Medulla oblongata (tissue), 1 donor: ENCODE measurements at regions not wholly inside any gene's neighbourhood (a gene's known extent, or its start where the extent isn't known, plus 50 kb on each side); places are given as distances from the start of the nearest gene placed in this dataset.
"Not testable (repeated sequence)": the region's sequence is repeated elsewhere in the genome, so short reads cannot be mapped to it uniquely, and the experiment has no call there.

ENCODE experiments used
- DNase-seq: peaks from one replicate; pipeline ENCODE4 v3.0.0-alpha.2; 2015; ENCODE audit errors: extremely low spot score

DNA sequence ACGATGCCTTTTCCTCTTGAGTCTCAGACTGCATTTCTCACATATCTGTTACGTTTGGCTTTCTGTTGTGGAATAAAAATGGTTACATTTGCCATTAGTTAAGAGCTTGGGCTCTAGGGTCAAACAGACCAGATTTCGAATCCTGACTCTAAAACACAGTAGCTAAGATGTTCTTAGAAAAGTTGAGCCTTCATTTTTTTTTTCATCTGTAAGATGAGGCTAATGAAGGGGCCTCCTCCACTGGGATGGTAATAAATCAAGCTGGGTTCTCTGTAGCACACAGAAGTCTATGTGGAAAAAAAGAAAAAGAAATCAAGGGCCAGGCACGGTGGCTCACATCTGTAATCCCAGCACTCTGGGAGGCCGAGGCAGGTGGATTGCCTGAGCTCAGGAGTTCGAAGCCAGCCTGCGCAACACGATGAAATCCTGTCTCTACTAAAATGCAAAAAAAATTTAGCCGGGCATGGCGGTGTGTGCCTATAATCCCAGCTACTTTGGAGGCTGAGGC is 49.9 kb upstream of the CAPRIN1 start:
- DNase-seq: no peak

DNA sequence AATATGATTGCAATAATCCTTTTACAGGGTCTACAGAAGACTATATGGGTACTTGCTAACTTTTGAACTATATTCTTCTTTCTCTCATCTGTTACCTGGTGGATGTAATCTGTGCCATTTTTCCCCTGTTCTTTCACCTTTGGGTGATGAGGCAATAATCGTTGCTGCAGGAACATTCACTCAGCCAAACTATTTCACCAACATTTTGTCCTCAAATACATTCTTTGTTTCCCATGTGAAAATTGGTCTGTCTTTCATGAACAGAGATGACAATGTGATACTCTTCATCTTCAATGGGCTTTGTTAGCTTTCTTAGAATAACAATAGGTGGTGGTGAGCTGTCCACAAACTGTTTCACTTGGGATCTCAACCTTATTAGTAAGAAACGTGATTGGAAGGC is 52.1 kb upstream of the CAPRIN1 start:
- DNase-seq: no peak

DNA sequence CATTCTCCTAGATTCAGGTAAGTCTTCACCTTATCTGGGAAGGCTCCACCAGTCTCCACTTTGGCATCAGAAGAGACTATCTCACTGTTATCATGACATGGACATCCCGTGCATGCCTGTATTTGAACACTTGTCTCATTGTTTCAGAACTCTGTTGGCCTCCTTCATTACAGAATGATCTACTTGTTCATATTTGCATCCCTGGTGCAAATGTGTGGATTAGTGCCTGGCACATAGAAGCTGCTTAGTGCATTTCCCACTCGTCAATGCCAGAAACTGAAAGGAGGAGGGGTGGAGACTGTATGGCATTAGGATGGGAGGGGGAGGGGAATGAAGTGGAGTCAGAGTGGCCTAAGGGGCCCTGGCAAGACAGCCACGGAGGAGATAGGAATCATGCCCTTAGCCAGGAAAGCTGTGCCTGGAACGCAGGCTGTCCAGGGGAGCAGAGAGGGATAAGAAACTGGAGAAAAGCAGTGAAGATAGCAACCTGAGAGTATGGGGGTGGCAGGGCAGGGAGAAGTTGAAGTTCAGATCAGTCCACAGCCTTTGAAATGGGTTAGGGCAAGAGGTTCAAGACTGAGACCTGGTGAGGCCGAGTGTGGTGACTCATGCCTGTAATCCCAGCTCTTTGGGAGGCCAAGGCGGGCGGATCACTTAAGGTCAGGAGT is 53.8 kb upstream of the CAPRIN1 start:
- peak; percentile 26 for DNase-seq

DNA sequence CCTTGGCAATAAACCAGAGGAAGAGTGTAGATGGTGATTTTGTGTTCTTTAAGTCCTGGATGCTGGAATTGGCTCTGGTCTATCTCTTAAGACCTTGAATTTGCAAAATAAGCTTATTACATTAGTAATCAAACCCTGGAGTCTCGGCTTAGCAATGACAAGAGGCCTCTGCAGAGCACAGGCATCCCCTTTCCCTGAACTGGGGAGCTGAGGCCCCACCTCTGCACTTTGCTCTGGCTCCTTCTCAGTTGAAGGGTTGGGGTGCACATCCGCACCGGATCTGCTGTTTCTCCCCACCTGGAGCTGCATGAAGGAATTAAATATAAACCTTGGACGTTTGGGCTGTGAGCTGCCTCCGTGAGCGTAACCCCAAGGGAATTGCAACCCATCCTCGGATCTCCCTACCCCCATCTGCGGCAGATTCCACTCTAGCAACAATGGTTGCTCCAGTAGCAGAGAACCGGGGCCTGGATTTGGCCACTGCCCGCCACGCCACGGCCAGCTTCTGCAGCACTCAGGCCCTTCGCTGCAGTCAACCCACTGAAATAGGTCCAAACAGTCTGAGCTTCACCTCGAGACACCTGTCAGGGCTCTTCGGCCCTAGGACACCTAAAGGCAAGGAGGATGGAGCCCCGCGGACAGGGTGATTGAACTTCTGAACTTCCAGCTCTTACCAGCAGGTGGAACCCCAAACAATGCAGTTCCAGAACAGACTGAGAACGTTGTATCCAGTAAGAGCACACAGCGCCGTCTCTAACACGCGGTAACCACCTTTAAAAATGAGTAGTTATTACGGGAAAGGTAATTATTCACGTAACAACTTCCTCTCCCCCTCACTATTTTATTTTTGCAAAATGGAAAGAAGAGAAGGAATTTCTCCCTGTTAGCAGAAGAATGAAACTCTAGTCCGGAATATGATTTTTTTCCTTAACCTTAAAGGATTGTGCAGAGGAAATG is 54.8 kb upstream of the CAPRIN1 start:
- peak; percentile 86 for DNase-seq

DNA sequence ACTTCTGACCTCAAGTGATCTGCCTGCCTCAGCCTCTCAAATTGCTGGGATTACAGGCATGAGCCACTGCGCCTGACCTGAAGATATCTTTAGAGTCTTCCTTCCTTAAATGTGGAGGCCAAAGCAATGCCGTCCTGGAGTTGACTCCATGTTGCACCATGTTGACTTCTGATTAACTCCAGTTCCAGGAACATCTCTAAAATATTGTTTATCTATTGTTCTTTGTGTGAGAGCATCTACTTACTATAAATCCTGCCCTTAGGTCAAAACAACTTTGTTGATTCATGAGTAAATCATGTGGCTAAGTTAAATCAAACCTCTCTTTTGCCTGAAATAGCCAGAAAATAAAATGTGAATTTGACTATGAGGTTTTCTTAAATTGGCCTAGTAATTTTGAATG is 56.6 kb upstream of the CAPRIN1 start:
- no peak for DNase-seq

DNA sequence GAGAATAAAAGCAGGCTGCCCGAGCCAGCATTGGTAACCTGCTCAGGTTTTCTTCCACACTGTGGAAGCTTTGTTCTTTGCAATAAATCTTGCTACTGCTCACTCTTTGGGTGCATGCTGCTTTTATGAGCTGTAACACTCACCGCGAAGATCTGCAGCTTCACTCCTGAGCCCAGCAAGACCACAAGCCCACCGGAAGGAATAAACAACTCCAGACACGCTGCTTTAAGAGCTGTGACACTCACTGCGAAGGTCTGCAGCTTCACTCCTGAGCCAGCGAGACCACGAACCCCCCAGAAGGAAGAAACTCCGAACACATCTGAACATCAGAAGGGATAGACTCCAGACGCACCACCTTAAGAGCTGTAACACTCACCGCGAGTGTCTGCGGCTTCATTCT is 60.4 kb upstream of the CAPRIN1 start:
- DNase-seq: not testable (repeated sequence)

DNA sequence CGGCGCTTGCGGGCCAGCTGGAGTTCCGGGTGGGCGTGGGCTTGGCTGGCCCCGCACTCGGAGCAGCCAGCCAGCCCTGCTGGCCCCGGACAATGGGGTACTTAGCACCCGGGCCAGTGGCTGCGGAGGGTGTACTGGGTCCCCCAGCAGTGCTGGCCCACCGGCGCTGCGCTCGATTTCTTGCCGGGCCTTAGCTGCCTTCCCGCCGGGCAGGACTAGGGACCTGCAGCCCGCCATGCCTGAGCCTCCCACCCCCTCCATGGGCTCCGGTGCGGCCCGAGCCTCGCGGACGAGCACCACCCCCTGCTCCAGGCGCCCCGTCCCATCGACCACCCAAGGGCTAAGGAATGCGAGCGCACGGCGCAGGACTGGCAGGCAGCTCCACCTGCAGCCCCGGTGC is 61.4 kb upstream of the CAPRIN1 start:
- DNase-seq: not testable (repeated sequence)

DNA sequence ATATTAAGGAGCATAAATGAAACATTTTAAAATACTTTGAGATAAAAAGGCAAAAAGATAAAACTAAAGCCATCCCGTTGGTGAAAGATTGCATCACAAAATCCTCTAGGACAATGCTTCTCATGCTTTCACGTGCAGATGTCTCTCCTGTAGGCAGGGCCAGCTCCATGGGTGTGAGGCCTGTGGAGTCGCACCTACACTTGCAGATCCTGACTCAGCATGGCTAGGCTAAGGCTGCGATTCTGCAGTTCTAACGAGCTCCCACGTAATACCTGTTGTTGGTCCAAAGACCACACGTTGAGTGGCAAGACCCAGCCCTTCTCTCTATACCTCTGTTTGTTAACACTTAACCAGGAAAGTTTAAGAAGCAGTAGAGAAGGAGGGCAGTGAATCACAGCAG is 62.1 kb upstream of the CAPRIN1 start:
- no peak for DNase-seq

DNA sequence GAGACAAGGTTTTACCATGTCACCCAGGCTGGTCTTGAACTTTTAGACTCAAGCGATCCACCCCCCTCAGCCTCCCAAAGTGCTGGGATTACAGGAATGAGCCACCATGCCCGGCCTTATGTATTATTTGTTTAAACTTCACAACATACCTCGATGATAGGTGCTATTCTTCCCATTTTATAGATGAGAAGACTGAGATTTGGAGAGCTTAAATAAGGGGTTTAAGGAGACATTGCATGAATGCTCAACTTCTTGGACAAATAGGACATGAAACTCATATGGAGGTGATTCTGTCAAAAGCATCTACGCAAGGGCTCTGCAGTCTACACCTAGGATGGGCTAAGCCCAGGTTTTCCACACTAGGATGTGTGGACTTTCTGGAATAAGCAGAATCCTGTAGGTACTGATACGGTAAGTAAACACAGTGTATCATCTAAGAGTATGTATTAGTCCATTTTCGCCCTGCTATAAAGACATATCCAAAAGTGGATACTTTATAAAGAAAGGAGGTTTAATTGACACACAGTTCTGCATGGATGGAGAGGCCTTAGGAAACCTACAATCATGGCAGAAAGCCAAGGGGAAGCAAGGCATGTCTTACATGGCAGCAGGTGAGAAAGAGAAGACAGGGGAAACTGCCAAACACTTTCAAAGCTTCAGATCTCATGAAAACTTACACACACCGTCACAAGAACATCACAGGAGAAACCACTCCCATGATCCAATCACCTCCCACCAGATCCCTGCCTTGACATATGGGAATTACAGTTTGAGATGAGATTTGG is 62.8 kb upstream of the CAPRIN1 start:
- no peak for DNase-seq

DNA sequence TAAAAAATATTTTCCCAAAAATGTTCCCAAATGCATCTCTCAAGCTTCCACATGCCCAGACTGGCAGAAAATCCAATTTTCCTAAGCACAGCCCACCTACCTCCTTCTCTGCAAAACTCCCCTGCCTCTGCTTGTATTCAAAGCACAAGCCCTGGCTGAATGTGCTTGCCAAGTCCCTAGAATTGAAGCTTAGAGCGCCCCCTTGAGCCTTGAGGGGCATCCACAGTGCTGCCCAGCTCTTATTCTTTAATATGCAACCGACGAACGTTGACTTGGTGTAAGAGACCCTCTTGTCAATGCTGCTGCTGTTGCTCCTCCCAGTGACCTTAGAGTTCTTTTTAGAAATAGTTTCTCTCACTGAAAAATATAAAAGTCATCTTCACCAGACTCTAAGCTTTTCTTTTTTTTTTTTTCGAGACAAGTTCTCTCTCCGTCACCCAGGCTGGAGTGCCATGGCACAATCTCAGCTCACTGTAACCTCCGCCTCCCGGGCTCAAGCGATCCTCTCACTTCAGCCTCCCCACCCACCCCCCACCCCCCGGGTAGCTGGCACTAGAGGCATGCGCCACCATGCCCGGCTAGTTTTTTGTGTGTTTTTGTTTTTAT is 63.5 kb upstream of the CAPRIN1 start:
- DNase-seq: peak; percentile 89

DNA sequence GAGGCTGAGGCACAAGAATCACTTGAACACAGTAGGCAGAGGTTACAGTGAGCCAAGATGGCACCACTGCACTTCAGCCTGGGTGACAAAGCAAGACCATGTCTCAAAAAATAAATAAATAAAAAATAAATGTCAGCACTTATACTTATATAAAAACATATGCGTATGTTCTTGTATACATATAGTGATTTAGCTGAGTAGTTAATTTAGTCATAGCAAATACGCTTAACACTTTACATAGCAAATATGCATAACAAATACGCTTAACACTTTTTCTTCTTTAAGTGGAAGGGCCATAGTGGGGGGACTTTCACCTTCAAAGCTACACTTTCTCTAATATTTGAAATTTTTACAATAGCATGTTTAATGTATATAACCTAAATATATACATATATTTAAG is 64.0 kb upstream of the CAPRIN1 start:
- DNase-seq: no peak

DNA sequence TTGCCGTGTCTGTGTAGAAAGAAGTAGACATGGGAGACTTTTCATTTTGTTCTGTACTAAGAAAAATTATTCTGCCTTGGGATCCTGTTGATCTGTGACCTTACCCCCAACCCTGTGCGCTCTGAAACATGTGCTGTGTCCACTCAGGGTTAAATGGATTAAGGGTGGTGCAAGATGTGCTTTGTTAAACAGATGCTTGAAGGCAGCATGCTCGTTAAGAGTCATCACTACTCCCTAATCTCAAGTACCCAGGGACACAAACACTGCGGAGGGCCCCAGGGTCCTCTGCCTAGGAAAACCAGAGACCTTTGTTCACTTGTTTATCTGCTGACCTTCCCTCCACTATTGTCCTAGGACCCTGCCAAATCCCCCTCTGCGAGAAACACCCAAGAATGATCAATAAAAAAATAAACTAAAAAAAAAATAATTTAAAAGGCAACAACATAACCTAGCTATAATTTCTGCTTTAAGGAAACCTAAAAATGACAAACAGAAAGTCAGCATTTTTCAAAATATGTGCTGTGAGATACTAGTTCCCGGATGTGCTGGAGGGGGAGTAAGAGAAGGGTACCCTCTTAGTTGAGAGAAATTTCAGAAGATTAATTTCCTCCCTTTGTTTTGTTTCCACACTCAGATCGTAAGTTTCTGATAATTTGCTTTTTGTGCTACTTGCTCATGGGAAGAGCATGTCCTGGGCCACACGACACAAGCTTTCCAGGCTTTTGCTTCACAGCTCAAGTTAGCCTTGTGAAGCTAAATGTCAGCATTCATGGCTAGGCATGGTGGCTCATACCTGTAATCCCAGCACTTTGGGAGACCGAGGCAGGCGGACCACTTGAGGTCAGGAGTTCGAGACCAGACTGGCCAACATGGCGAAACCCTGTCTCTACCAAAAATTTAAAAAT is 64.7 kb upstream of the CAPRIN1 start:
- DNase-seq: not testable (repeated sequence)

DNA sequence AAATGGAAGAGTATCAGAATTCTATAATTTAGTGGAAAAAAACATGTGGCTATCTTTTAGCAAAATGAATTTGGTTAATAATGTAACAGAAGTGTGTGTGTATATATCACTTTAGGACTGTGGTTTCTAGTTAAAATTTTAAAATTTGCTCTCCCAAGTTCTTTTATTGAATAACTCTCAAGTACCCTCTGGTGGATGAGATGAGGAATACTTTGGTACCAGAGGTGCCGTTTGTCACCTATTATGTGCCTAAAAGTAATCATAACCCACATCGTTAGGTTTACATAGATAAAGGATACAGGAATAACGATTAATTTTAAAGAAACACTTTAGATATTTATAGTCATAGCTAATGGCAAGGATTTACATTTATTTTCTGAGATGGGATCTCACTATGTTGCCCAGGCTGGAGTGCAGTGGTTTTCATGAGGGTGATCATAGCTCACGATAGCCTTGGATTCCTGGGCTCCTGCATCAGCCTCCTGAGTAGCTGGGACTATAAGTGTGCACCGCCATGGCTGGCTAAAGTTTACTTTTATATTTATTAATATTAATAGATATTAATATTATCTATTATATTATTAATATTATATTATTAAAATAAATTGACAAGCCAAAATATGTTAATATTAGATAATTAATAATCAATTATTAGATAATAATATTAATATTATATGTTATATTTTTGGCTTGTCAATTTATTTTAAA is 66.7 kb upstream of the CAPRIN1 start:
- no peak for DNase-seq

DNA sequence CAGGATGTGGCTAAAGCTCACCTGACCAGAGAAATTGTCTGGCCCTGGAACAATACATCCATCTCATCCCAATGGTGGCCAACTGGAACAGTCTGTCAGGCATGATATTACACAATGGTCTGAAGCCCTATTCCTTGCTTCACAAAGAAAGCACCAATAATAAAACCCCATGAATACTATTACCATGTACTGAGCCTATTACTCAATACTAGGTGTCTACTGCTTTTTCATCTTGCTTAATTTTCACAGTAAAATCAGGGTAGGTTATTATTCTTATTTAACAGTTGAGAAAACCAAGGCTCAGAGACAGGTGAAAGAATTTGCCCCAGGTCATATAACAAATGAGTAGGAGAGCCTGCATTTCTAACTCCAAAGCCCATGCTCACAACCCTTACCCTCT is 68.9 kb upstream of the CAPRIN1 start:
- DNase-seq: no peak

DNA sequence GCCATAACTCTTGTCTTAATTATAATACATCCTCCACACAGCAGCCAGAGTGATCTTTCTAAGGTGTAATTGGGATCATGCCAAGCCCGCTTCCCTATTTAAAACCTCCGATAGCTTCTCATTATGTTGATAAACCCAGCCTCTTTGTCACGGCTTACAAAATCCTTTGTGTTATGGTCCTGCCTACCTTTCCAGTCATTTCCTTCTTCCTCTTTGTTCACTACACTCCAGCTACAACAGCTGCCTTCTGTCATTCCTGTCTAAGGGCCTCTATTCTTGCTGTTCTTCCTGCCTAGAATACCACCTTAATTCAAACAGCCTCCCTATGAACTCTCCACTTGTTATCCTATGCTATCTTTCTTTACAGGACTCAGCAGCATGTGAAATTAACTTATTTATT is 70.6 kb upstream of the CAPRIN1 start:
- DNase-seq: no peak

DNA sequence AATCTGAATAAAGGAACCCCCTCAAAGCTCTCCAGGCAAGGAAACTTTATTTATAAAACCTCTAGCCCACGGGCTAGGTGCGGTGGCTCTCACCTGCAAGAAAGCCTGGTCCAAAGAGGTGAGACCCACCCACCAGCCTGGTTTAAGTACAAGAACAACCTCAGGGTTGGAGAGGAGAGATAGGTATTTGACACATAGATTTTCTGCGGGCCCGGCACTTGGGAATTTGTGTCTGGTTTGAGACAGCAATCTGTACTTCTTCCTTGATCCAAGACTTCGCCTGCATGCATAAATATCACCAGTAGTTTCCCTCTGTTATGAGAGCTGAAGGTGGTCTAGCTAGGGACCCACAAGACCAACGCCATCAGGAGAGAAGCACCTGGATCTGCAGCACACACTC is 73.2 kb upstream of the CAPRIN1 start:
- DNase-seq: no peak

DNA sequence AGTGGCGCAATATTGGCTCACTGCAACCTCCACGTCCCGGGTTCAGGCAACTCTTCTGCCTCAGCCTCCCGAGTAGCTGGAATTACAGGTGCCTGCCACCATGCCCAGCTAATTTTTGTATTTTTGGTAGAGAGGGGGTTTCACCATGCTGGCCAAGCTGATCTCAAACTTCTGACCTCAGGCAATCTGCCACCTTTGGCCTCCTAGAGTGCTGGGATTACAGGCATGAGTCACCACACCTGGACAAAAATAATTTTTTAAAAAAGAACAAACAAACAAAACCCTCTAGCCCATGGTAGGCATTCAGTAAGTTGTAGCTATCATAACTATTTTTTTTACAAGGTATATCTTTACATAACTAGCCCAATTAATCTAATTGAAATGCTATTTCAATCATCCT is 73.9 kb upstream of the CAPRIN1 start:
- DNase-seq: no peak

DNA sequence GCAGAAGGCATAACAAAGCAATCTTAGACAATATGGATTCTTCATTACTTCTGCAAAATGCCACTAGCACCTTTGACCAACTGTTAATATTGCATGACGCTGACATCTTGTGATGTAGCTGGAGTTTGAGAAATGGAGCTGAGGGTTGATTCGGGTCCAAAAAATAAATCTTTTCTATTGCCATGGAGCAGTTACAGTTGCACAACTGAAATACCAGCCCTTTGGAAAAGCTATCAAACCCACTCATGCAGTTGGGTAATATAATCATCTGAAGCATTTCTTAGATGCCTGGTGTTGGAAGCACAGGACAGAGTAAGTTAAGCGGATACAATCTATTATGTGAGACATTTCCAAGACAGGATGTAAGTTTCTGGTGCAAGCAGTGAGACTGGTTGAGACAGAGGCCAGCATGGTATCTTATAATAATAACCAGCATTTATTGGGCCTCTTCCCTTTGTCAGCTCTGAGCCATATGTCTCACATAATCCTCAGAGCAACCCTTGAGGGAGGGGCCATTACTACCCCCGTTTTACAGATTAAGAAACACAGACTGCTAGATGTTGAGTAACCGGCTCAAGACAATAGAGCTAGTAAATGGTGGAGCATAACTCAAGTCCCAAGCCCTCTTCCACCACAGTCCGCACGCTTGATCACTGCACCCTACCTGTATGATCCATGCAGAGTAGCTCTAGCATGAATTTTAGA is 74.9 kb upstream of the CAPRIN1 start:
- no peak for DNase-seq

DNA sequence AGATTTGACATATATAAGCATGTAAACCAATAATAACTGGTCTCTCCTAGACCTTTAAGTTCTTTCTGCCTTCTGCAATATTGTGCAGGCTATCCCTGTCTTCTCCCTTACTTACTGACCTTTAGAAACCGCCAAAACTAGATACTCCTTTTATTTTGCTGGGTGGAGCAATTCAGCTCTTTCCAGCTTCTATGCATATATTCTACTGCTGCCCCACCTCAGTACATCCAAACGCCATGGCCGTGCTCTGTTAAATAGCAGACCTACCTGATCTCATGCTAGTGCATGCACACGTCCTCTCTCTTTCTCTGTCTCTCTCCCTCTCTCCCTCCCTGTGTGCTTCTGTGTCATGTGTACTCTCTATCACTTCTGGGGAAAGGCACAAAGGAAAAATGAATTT is 76.7 kb upstream of the CAPRIN1 start:
- DNase-seq: no peak
